GM21390 (cell line): ENCODE measurements at regions not wholly inside any gene's neighbourhood (a gene's known extent, or its start where the extent isn't known, plus 50 kb on each side); places are given as distances from the start of the nearest gene placed in this dataset.

Source experiments
- ATAC-seq: cut with Tn5 transposase; IDR thresholded peaks from one replicate; pipeline ENCODE4 v1.9.1; 2021; ENCODE audit not compliant: unreplicated experiment

DNA sequence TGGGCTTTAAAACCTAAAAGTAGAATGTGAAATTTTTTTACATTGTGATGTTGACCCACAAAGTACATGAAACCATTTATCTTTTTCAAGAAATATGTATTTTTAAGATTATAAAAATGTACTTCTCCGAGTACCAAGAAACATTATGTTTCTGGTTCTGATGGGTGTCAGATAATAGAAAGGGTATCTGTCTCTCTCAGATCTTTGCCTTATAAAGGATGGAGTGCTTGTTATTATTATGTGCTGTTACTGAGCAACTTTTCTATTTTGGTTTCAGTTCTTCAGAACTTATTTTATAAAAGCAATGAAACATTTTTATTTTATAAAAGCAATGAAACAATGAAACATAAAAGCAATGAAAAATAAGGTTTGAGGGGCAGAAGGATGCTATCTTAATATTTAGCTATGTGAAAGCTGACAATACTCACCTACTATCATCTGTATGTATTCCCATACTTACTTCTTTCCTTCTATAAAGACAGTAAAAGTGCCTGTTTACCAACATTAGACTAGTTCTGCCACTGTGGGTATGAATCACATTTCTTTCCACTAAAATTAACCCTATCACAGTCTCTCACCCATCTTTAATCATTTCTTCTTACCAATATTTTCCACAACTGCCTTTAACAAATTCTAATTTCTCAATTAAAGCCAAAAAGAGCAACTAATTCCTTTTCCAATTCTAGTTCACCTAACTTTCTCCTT, 540.7 kb upstream of the KCNMB2 start:
- no peak for ATAC-seq

- peak; percentile 89 for ATAC-seq
Observed at GRCh38 chr3:178001670-178002101, 534.5 kb upstream of the KCNMB2 start.

DNA sequence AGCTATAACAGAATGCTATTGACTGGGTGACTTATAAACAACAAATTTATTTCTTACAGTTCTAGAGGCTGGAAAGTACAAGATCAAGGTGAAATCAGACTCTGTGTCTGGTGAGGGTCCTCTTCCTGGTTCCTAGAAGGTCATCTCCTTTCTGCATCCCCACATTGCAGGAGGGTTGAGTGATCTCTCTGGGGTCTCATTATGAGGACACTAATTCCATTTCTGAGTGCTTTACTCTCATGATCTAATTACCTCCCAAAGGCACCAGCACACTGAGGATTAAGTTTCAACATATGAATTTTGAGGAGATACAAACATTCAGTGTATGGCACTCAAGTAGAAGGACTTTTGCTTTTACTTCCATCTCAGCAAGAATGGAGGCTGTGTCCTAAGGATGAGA, 534.1 kb upstream of the KCNMB2 start:
- ATAC-seq, result no peak

GRCh38 chr3:178003756-178004155, 532.5 kb upstream of the KCNMB2 start:
- no peak for ATAC-seq

DNA sequence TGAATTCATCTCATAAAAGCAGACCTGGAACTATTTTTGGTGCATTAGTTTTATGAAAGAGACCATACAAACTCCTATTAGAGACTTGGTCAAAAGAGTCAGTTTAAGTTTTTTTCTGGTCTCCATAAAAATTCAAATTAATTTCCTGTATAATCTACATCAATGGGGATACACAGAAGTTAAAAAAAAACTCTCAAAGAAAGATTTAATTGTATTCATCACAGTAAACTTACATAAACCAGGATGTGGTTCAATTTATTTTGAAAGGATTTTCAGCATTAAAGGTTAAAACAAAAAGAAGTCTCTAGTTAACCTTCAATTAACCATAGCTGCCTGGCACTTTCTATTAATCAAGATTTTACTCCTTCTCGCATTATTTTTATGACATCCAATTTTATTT, 530.3 kb upstream of the KCNMB2 start:
- ATAC-seq, result no peak

GRCh38 chr3:178010306-178010705, 525.9 kb upstream of the KCNMB2 start:
- ATAC-seq, result no peak

- no peak for ATAC-seq
Observed at GRCh38 chr3:178019645-178020044, 516.6 kb upstream of the KCNMB2 start.

DNA sequence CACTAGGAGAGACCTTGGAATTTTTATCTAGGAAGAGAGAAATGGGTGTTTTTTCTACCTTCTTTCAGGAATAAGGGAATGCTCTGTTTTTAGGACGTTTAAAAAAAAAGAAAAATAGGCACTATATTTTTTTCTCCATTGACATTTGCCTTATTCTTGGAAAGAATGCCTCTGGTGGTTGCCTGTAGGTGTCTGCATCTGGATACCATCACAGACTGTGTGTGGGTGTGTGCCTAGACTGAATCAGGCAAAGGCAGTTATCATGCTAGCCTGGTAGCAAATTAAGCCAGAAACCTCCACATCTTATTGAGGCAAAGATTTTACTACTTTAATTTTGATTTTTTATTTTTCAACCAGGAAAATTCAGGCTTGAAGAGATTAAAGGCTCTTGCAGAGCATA, 513.6 kb upstream of the KCNMB2 start:
- no peak for ATAC-seq

DNA sequence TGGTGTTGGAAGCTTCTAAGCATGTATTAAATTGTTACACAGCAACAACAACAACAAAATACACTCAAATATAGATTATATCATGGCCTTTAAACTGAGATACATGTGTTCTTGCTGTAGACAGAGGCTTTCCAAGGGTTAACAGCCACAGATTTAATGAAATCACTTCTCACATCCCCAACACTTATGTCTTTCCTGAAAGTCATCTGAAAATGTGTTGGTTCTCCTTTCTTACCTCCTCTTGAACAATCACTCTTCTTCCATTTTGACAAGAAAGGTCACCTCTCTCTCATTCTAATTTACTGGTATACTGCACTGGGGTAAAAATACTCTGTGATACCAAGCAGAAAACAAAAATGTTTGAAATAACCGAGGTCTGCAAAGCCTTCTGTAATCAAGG, 507.3 kb upstream of the KCNMB2 start:
- no peak for ATAC-seq

GRCh38 chr3:178036451-178037144, 499.6 kb upstream of the KCNMB2 start:
- ATAC-seq, result no peak

DNA sequence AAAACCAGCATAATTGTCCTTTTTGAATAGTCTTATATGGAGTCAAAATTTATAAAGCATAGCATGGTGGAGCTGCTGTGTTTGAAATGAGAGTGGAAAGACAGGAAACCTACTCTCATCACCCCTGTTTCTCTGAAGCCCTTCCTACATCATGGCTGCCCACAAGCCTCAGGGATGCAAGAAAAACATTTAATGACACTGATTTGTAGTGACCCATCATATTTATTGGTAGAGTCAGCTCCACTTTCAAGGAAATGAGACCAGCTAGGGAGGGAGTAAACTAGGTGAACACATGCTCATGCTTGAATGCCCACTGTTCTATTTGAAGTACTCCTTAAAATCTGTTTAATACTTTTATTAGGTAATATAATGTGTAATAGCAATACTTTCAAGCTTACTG, 494.3 kb upstream of the KCNMB2 start:
- no peak for ATAC-seq

GRCh38 chr3:178042376-178042775, 493.9 kb upstream of the KCNMB2 start:
- no peak for ATAC-seq

- ATAC-seq, result no peak
Observed at GRCh38 chr3:178043084-178043483, 493.2 kb upstream of the KCNMB2 start.

GRCh38 chr3:178044320-178044719, 491.9 kb upstream of the KCNMB2 start:
- ATAC-seq, result no peak

DNA sequence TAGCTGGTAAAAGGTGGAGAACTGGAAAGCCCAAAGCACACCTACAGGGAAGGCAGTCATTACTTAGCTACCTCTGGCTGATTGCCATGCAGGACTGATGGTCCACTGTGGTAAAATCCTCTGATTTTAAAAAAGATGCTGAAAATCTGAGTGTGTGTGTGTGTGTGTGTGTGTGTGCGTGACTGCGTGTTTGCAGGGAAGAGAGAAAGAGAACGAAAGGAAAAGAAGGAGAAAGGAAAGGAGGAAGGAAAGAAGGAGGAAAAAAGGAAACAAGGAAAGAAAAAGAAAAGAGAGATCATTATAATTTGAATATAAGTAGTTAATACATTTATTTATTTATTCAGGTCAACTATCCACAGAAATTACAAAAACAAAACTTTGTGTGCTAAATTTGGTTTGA, 488.7 kb upstream of the KCNMB2 start:
- ATAC-seq, result no peak

DNA sequence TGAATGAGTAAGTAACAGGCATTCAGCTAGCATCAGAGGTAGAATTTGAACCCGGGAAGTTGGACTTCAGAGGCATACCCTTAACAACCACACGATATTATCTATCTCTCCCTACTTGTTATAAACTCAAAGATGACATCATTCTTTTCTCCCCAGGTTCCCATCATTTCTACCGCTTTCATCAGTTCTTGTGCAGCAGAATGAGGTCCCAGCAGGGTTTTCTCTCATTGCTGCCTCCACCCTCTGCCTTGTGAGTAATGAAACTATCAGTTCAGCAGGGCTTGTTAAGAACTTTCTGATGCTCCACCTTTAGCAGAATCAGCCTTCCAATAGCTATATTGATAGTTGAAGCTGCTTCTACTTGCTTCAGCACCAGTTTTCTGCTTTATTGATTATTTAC, 487.5 kb upstream of the KCNMB2 start:
- no peak for ATAC-seq

- ATAC-seq, result no peak
Observed at GRCh38 chr3:178054471-178054870, 481.8 kb upstream of the KCNMB2 start.

- ATAC-seq, result no peak
Observed at GRCh38 chr3:178055939-178056338, 480.3 kb upstream of the KCNMB2 start.

DNA sequence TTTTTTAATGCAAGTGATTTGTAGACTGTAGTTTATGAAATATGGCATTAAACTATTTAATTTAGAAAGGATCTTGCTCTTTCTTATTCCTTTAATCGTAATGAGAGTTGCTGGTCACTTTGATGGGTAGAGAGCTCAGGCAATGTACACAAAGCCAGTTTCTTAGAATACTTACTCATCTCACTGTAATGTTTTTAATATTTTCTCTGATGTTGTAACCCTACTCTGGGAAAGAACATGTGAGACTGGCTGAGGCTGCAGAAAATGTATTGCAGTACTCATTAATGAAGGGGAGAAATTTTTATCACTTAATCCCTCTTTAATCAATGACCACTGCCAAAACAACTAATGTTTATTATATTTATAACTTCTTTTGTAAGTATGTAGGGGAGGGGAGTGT, 479.4 kb upstream of the KCNMB2 start:
- ATAC-seq, result no peak

DNA sequence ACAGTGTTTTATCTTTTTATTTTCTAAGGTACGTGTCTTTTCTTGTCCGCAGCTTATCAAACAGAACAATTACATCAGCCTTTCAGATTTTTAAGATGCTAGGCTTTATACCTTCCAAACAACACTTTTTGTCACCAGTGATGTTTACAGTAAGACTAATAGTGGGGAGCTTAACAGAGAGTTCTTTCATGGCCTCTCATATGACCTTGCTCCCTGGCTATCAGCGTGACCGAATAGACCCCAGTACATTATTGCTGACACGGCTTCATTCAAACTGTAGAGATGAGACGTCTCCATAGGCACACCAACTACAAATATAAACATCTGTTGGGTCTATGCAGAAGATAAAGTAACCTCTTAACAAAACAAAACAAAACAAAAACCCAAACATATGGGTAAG, 477.6 kb upstream of the KCNMB2 start:
- no peak for ATAC-seq

GRCh38 chr3:178059119-178059518, 477.1 kb upstream of the KCNMB2 start:
- ATAC-seq, result no peak

DNA sequence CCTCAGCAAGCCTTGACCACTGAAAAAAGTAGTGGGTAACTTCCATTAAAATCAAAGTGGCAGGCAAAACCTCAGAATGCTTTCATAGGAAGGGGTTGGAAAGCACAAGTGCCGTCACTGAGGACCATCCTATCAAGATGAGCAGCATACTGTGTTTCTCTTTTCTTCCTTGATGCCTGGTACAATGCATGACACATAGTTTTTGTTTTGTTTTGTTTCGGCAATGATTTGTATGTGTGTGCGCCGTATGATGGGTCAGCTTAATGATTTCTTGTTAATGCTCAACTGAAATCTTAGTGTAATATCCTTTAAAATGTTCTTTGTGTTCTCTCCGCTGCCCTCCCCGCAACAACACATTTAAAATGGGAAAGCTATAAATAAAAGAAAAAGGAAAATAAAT, 476.4 kb upstream of the KCNMB2 start:
- no peak for ATAC-seq

DNA sequence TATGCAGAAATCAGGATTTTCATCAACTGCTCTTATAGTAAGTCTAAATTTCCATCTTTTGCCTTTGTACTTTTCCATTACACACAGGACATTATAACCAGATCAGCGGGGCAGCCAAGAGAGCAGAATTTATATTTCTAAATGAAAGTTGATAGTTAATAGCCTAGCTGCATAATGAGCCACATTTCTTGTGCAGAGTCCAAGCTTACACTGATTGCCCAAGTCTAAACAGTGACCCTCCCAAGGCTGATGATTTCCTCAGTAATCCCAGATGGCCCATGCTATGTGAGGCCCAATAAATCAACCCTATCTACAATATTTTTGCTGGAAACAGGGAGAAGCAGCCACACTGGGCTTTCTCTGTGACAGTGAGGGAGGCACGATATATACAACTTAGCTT, 475.8 kb upstream of the KCNMB2 start:
- no peak for ATAC-seq
